ENCODE measurements at regions not wholly inside any gene's neighbourhood (a gene's known extent, or its start where the extent isn't known, plus 50 kb on each side); places are given as distances from the start of the nearest gene placed in this dataset.

DNA sequence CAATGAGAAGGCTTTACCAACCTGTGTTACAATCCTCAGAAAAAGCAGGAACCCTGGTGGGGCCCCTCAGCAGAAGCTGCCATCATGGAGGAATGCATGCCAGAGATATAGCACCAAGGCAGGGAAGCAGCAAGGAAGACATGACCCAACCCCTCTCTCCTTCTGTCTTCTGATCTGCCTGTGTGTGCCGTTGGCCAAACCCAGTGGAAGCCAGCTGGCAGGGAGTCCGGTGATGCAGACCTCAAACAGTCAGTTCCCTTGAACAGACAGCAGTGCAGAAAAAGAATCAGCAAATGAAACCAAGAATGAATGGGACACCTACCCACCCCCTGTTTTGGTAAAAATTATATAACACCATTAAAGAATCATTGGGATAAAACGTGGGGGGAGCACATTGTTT is 234.2 kb downstream of the ZNF608 start (continued):
- TF ChIP-seq, protein P1, sequence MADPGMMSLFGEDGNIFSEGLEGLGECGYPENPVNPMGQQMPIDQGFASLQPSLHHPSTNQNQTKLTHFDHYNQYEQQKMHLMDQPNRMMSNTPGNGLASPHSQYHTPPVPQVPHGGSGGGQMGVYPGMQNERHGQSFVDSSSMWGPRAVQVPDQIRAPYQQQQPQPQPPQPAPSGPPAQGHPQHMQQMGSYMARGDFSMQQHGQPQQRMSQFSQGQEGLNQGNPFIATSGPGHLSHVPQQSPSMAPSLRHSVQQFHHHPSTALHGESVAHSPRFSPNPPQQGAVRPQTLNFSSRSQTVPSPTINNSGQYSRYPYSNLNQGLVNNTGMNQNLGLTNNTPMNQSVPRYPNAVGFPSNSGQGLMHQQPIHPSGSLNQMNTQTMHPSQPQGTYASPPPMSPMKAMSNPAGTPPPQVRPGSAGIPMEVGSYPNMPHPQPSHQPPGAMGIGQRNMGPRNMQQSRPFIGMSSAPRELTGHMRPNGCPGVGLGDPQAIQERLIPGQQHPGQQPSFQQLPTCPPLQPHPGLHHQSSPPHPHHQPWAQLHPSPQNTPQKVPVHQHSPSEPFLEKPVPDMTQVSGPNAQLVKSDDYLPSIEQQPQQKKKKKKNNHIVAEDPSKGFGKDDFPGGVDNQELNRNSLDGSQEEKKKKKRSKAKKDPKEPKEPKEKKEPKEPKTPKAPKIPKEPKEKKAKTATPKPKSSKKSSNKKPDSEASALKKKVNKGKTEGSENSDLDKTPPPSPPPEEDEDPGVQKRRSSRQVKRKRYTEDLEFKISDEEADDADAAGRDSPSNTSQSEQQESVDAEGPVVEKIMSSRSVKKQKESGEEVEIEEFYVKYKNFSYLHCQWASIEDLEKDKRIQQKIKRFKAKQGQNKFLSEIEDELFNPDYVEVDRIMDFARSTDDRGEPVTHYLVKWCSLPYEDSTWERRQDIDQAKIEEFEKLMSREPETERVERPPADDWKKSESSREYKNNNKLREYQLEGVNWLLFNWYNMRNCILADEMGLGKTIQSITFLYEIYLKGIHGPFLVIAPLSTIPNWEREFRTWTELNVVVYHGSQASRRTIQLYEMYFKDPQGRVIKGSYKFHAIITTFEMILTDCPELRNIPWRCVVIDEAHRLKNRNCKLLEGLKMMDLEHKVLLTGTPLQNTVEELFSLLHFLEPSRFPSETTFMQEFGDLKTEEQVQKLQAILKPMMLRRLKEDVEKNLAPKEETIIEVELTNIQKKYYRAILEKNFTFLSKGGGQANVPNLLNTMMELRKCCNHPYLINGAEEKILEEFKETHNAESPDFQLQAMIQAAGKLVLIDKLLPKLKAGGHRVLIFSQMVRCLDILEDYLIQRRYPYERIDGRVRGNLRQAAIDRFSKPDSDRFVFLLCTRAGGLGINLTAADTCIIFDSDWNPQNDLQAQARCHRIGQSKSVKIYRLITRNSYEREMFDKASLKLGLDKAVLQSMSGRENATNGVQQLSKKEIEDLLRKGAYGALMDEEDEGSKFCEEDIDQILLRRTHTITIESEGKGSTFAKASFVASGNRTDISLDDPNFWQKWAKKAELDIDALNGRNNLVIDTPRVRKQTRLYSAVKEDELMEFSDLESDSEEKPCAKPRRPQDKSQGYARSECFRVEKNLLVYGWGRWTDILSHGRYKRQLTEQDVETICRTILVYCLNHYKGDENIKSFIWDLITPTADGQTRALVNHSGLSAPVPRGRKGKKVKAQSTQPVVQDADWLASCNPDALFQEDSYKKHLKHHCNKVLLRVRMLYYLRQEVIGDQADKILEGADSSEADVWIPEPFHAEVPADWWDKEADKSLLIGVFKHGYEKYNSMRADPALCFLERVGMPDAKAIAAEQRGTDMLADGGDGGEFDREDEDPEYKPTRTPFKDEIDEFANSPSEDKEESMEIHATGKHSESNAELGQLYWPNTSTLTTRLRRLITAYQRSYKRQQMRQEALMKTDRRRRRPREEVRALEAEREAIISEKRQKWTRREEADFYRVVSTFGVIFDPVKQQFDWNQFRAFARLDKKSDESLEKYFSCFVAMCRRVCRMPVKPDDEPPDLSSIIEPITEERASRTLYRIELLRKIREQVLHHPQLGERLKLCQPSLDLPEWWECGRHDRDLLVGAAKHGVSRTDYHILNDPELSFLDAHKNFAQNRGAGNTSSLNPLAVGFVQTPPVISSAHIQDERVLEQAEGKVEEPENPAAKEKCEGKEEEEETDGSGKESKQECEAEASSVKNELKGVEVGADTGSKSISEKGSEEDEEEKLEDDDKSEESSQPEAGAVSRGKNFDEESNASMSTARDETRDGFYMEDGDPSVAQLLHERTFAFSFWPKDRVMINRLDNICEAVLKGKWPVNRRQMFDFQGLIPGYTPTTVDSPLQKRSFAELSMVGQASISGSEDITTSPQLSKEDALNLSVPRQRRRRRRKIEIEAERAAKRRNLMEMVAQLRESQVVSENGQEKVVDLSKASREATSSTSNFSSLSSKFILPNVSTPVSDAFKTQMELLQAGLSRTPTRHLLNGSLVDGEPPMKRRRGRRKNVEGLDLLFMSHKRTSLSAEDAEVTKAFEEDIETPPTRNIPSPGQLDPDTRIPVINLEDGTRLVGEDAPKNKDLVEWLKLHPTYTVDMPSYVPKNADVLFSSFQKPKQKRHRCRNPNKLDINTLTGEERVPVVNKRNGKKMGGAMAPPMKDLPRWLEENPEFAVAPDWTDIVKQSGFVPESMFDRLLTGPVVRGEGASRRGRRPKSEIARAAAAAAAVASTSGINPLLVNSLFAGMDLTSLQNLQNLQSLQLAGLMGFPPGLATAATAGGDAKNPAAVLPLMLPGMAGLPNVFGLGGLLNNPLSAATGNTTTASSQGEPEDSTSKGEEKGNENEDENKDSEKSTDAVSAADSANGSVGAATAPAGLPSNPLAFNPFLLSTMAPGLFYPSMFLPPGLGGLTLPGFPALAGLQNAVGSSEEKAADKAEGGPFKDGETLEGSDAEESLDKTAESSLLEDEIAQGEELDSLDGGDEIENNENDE (IDR thresholded peaks at IDR 0.05; ENCODE audit: insufficient replicate concordance, low read length) = no peak
- no peak for TF ChIP-seq CEBPB (IDR thresholded peaks at IDR 0.05; ENCODE audit: low read depth, low read length)
- no peak for TF ChIP-seq EP300 (IDR thresholded peaks at IDR 0.05; ENCODE audit: borderline replicate concordance in 1 of 2, low read depth in 2 of 2, low read length in 2 of 2)
- TF ChIP-seq, protein P2, sequence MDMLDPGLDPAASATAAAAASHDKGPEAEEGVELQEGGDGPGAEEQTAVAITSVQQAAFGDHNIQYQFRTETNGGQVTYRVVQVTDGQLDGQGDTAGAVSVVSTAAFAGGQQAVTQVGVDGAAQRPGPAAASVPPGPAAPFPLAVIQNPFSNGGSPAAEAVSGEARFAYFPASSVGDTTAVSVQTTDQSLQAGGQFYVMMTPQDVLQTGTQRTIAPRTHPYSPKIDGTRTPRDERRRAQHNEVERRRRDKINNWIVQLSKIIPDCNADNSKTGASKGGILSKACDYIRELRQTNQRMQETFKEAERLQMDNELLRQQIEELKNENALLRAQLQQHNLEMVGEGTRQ (IDR thresholded peaks at IDR 0.05; ENCODE audit: low read length) = no peak
- no peak for TF ChIP-seq SIRT6 (IDR thresholded peaks at IDR 0.05; ENCODE audit: low read length)

Data from H1 (cell line).